COLO668 (cell line): ENCODE measurements at regions not wholly inside any gene's neighbourhood (a gene's known extent, or its start where the extent isn't known, plus 50 kb on each side); places are given as distances from the start of the nearest gene placed in this dataset.

Experiments used
- DNase-seq: peaks from one replicate; lab custom pipeline; 2025; ENCODE audit not compliant: unreplicated experiment; lab: John Stamatoyannopoulos, UW

GRCh38 chr7:22676385-22676784 lies 50.6 kb upstream of the IL6 start:
- no peak for DNase-seq

- no peak for DNase-seq
Observed at GRCh38 chr7:22675917-22676343, 51.1 kb upstream of the IL6 start.

- DNase-seq: no peak
Observed at GRCh38 chr7:22675421-22675820, 51.6 kb upstream of the IL6 start.

- no peak for DNase-seq
Observed at GRCh38 chr7:22672846-22673680, 53.9 kb upstream of the IL6 start.

- DNase-seq: no peak
Observed at GRCh38 chr7:22671177-22671879, 55.7 kb upstream of the IL6 start.

- no peak for DNase-seq
Observed at GRCh38 chr7:22670422-22670815, 56.6 kb upstream of the IL6 start.

- no peak for DNase-seq
Observed at GRCh38 chr7:22669692-22670421, 57.1 kb upstream of the IL6 start.

GRCh38 chr7:22668971-22669401 lies 58.0 kb upstream of the IL6 start:
- DNase-seq: no peak

- peak; percentile 37 for DNase-seq
Observed at GRCh38 chr7:22667562-22668239, 59.3 kb upstream of the IL6 start.

- DNase-seq: no peak
Observed at GRCh38 chr7:22667187-22667561, 59.8 kb upstream of the IL6 start.

- peak; percentile 42 for DNase-seq
Observed at GRCh38 chr7:22666732-22667131, 60.3 kb upstream of the IL6 start.

- DNase-seq: no peak
Observed at GRCh38 chr7:22665923-22666322, 61.1 kb upstream of the IL6 start.

- no peak for DNase-seq
Observed at GRCh38 chr7:22664988-22665798, 61.8 kb upstream of the IL6 start.

- DNase-seq: no peak
Observed at GRCh38 chr7:22663721-22664120, 63.3 kb upstream of the IL6 start.

- no peak for DNase-seq
Observed at GRCh38 chr7:22663357-22663718, 63.7 kb upstream of the IL6 start.

GRCh38 chr7:22662556-22663356 lies 64.2 kb upstream of the IL6 start:
- DNase-seq: no peak

- no peak for DNase-seq
Observed at GRCh38 chr7:22662036-22662435, 65.0 kb upstream of the IL6 start.

GRCh38 chr7:22660732-22661131 lies 66.3 kb upstream of the IL6 start:
- DNase-seq: peak; percentile 40

- DNase-seq: no peak
Observed at GRCh38 chr7:22660293-22660692, 66.7 kb upstream of the IL6 start.

GRCh38 chr7:22659741-22660140 lies 67.3 kb upstream of the IL6 start:
- no peak for DNase-seq
